ENCODE measurements at regions not wholly inside any gene's neighbourhood (a gene's known extent, or its start where the extent isn't known, plus 50 kb on each side); places are given as distances from the start of the nearest gene placed in this dataset.

- Histone ChIP-seq H3K4me1 (peaks cover 0 to 15% (median 0%) of the 10 kb centered on the region in 4 donors), H3K27me3 (no peaks in the 10 kb centered on the region), H3K27ac (no peak overlapping the region), H3K9me3 (no peaks in the 10 kb centered on the region), H3K36me3 (no peaks in the 10 kb centered on the region), H3K4me3 (no peak overlapping the region)
- intact Hi-C loops (cut with DNase I) = no loop called here
- WGBS (ENCODE audit: insufficient coverage, low coverage, low lambda C conversion rate, missing lambda C conversion rate) = 67% methylated on average over 1 of the region's 1 CpG
- no peak for DNase-seq
- no peak for ATAC-seq
- no peak for TF ChIP-seq CTCF (IDR thresholded peaks at IDR 0.05)
- TF ChIP-seq POLR2A (IDR thresholded peaks at IDR 0.05) = no peak
Observed at GRCh38 chr2:19272941-19273470, 85.4 kb downstream of the OSR1 start.

- Histone ChIP-seq H3K27ac (peak overlapping the region in 1 of 3 donors; percentile 17), H3K4me1 (peaks cover 0 to 15% (median 0%) of the 10 kb centered on the region in 4 donors), H3K36me3 (no peaks in the 10 kb centered on the region), H3K27me3 (no peaks in the 10 kb centered on the region), H3K9me3 (no peaks in the 10 kb centered on the region), H3K4me3 (no peak overlapping the region)
- ATAC-seq (peak; percentile 93 to 97 (median 96)), DNase-seq (peak; percentile 46 to 86 (median 75))
- TF ChIP-seq POLR2A (IDR thresholded peaks at IDR 0.05) = peak; percentile 39
- TF ChIP-seq CTCF (IDR thresholded peaks at IDR 0.05) = no peak
- 43% methylated on average over 3 of the region's 4 CpGs for WGBS (ENCODE audit: insufficient coverage, low coverage, low lambda C conversion rate, missing lambda C conversion rate)
- intact Hi-C loops (cut with DNase I) = no loop called here
Observed at GRCh38 chr2:19272039-19272438, 86.4 kb downstream of the OSR1 start.

GRCh38 chr2:19264852-19265251 lies 93.6 kb downstream of the OSR1 start:
- H3K27me3 ChIP-seq = no peaks in the 10 kb centered on the region
- DNase-seq (no peak), ATAC-seq (no peak)
- 73% methylated on average over 6 of the region's 6 CpGs for WGBS (ENCODE audit: insufficient coverage, low coverage, low lambda C conversion rate, missing lambda C conversion rate)
- H3K4me3 ChIP-seq = no peak overlapping the region
- H3K4me1 ChIP-seq = no peaks in the 10 kb centered on the region
- H3K27ac ChIP-seq = no peak overlapping the region
- no peaks in the 10 kb centered on the region for H3K9me3 ChIP-seq
- TF ChIP-seq POLR2A (IDR thresholded peaks at IDR 0.05) (no peak), CTCF (IDR thresholded peaks at IDR 0.05) (no peak)
- intact Hi-C loops (cut with DNase I) = no loop called here
- no peaks in the 10 kb centered on the region for H3K36me3 ChIP-seq

- DNase-seq = peak in 1 of 3 donors; percentile 22
- intact Hi-C loops (cut with DNase I) = no loop called here
- no peaks in the 10 kb centered on the region for H3K4me1 ChIP-seq
- 45% methylated on average over 3 of the region's 7 CpGs for WGBS (ENCODE audit: insufficient coverage, low coverage, low lambda C conversion rate, missing lambda C conversion rate)
- TF ChIP-seq POLR2A (IDR thresholded peaks at IDR 0.05) = no peak
- TF ChIP-seq CTCF (IDR thresholded peaks at IDR 0.05) = no peak
- no peaks in the 10 kb centered on the region for H3K27me3 ChIP-seq
- no peaks in the 10 kb centered on the region for H3K36me3 ChIP-seq
- no peaks in the 10 kb centered on the region for H3K9me3 ChIP-seq
- H3K4me3 ChIP-seq = no peak overlapping the region
- peak; percentile 53 to 70 (median 64) for ATAC-seq
- H3K27ac ChIP-seq = no peak overlapping the region
Observed at GRCh38 chr2:19262150-19262549, 96.3 kb downstream of the OSR1 start.

GRCh38 chr2:19261061-19261460 lies 97.4 kb downstream of the OSR1 start:
- Histone ChIP-seq H3K27me3 (no peaks in the 10 kb centered on the region), H3K9me3 (no peaks in the 10 kb centered on the region), H3K27ac (no peak overlapping the region), H3K36me3 (no peaks in the 10 kb centered on the region), H3K4me1 (no peaks in the 10 kb centered on the region), H3K4me3 (no peak overlapping the region)
- TF ChIP-seq CTCF (IDR thresholded peaks at IDR 0.05) (no peak), POLR2A (IDR thresholded peaks at IDR 0.05) (no peak)
- ATAC-seq (no peak), DNase-seq (no peak)
- whole genome bisulfite sequencing (ENCODE audit: insufficient coverage, low coverage, low lambda C conversion rate, missing lambda C conversion rate) = 86% methylated on average over 4 of the region's 4 CpGs
- intact Hi-C loops (cut with DNase I) = no loop called here
